GM12874 (cell line): ENCODE measurements at regions not wholly inside any gene's neighbourhood (a gene's known extent, or its start where the extent isn't known, plus 50 kb on each side); places are given as distances from the start of the nearest gene placed in this dataset.

Experiments
- TF ChIP-seq, protein P1 (sequence below): IDR thresholded peaks from 2 replicates; pipeline ENCODE4 v1.5.1; 2011; ENCODE audit warnings: low read depth, mild to moderate bottlenecking, control low read depth, low read length, moderate library complexity; ENCODE audit not compliant: insufficient read depth

DNA sequence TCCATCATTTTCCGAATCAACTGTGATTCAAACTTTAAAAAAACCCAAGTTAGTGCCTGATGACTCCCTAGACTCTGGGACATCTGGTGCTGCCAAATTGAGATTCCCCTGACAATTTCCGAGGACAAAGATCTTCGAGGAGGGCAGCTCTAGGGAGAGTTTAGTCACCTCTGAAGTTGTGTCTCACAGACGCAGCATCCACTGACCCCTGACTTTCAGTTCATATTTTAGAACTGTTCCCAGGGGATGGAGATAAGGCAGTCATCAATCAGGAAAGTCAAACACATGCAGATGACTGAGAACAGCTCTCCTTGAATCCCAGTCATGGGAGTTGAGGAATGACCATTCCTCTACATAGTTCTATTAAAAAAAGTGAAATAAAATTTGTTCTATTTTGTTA lies 643.9 kb downstream of the TRIML1 start:
- TF ChIP-seq, protein P1, sequence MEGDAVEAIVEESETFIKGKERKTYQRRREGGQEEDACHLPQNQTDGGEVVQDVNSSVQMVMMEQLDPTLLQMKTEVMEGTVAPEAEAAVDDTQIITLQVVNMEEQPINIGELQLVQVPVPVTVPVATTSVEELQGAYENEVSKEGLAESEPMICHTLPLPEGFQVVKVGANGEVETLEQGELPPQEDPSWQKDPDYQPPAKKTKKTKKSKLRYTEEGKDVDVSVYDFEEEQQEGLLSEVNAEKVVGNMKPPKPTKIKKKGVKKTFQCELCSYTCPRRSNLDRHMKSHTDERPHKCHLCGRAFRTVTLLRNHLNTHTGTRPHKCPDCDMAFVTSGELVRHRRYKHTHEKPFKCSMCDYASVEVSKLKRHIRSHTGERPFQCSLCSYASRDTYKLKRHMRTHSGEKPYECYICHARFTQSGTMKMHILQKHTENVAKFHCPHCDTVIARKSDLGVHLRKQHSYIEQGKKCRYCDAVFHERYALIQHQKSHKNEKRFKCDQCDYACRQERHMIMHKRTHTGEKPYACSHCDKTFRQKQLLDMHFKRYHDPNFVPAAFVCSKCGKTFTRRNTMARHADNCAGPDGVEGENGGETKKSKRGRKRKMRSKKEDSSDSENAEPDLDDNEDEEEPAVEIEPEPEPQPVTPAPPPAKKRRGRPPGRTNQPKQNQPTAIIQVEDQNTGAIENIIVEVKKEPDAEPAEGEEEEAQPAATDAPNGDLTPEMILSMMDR, result no peak

GRCh38 chr4:188783606-188784160 lies 644.4 kb downstream of the TRIML1 start:
- TF ChIP-seq, protein P1, result no peak

DNA sequence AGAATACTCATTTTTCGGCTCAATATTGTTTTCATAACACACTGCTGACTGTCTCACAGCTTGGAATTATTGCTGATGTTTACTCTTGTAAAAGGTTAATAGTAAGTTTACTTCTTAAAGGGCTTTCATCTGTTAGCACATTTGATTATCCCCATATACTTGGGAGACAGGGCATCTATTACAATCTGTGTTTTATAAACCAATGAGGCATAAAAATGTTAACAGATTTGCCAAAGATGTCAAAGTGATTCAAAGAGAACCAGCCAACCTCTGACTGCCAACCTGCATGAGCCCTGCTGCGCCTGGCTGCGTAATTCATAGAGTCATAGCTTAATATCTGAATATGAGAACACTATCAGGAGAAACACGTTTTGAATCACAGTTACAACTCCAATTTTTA lies 665.6 kb downstream of the TRIML1 start:
- TF ChIP-seq, protein P1, result no peak

GRCh38 chr4:188811121-188811520 lies 671.9 kb downstream of the TRIML1 start:
- TF ChIP-seq, protein P1, result no peak

DNA sequence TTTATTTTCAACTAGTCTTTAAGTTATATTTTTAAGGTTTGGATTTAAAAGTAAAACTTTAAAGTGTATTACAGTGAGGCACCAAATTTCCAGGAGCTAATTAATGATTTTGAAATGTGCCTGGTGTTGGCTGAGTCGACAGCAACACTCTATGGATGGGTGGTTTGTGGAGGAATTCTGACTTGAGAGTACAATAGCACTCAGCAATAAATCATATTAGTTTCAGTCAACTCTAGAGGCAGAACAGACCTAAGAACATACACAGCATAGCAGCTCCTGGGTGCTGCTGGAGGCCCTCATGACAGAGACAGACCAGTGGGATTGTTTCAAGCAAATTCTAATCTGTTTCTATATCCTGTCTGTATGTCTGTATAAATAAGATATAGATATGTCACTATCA lies 673.4 kb downstream of the TRIML1 start:
- TF ChIP-seq, protein P1, result no peak

- TF ChIP-seq, protein P1, result no peak
Observed at GRCh38 chr4:188818300-188818699, 679.1 kb downstream of the TRIML1 start.

- TF ChIP-seq, protein P1, result no peak
Observed at GRCh38 chr4:188819233-188819632, 680.0 kb downstream of the TRIML1 start.
